H7 (cell line): ENCODE measurements at regions not wholly inside any gene's neighbourhood (a gene's known extent, or its start where the extent isn't known, plus 50 kb on each side); places are given as distances from the start of the nearest gene placed in this dataset.
"Not testable (repeated sequence)": the region's sequence is repeated elsewhere in the genome, so short reads cannot be mapped to it uniquely, and the experiment has no call there.

ENCODE experiments used
- DNase-seq: peaks from one replicate; pipeline ENCODE4 v3.0.0; 2012
- H3K27me3 ChIP-seq: 2 replicates; pipeline ENCODE4 v1.6.0; 2011; ENCODE audit warnings: mild to moderate bottlenecking, low read length; ENCODE audit not compliant: control insufficient read depth, insufficient read depth
- H3K36me3 ChIP-seq: replicated peaks from 2 replicates; pipeline ENCODE4 v1.5.1; 2011; ENCODE audit warnings: low read length; ENCODE audit not compliant: control insufficient read depth, insufficient read depth
- H3K4me3 ChIP-seq: 2 replicates; pipeline ENCODE4 v1.5.1; 2011; ENCODE audit warnings: low read depth, mild to moderate bottlenecking, control low read depth, low read length, moderate library complexity; ENCODE audit not compliant: insufficient read depth

GRCh38 chr6:112903361-112903760 is 556.2 kb downstream of the RFPL4B start:
- no peak overlapping the region for H3K4me3 ChIP-seq
- no peaks in the 10 kb centered on the region for H3K36me3 ChIP-seq
- no peak for DNase-seq
- no peaks in the 10 kb centered on the region for H3K27me3 ChIP-seq

GRCh38 chr6:112906726-112907125 is 559.6 kb downstream of the RFPL4B start:
- DNase-seq, result no peak
- Histone ChIP-seq H3K4me3 (no peak overlapping the region), H3K36me3 (no peaks in the 10 kb centered on the region), H3K27me3 (no peaks in the 10 kb centered on the region)

- DNase-seq, result no peak
- Histone ChIP-seq H3K4me3 (no peak overlapping the region), H3K27me3 (no peaks in the 10 kb centered on the region), H3K36me3 (no peaks in the 10 kb centered on the region)
These were observed 562.7 kb downstream of the RFPL4B start for GRCh38 chr6:112909781-112910180.

DNA sequence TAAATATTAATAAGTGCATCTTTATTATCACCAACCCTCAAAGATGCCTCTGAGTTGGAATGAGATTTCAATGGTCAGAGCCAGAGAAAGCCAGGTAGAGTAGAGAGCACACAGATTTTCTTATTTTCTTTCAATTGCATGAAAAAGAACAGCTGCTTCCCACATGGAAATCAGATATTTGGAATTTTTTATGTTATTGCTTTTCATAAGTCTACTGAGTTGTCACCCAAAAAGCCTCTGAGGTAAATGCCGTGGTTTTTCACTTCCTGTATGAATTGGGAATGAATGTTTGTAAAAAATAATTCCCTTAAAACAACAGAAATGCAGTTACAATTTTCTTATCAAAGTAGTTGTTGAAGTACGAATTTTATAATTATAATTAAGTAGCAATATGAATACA is 563.1 kb downstream of the RFPL4B start:
- Histone ChIP-seq H3K4me3 (no peak overlapping the region), H3K27me3 (no peaks in the 10 kb centered on the region), H3K36me3 (no peaks in the 10 kb centered on the region)
- no peak for DNase-seq

GRCh38 chr6:112911959-112912358 is 564.8 kb downstream of the RFPL4B start:
- Histone ChIP-seq H3K4me3 (no peak overlapping the region), H3K36me3 (no peaks in the 10 kb centered on the region), H3K27me3 (no peaks in the 10 kb centered on the region)
- DNase-seq, result no peak

DNA sequence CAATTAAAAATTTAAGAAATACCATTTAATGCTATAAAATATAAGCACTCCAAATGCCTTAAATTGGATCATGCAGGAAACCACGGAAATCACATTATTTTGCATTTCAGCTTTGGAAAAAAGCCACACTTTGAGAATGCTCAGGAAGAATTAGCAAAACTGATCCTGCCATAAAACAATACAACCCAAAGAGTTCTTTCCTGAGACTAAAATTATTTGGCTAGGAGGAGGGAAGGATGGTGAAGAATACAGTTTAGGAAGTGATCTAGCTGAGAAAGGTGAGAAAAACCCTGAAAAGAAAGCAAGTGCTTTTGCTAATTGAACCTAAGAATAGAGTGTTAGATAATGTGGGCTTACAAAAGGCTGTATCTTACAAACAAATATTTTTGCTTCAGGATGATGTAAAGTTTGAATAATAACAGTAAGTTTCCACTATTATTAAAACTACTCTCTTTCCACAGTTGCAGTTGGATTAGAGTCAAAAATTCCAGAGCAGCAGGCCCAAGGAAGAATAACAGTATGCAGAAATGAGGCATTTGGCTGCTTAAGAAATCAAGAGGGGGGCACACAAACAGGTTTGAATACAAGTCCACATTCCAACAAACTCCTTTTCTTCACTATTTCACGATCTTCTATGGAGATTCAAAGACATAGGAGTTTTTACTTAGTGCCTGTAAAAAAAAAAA is 565.4 kb downstream of the RFPL4B start:
- H3K27me3 ChIP-seq, result no peaks in the 10 kb centered on the region
- H3K36me3 ChIP-seq, result no peaks in the 10 kb centered on the region
- DNase-seq, result peak; percentile 2
- H3K4me3 ChIP-seq, result no peak overlapping the region

GRCh38 chr6:112919744-112920143 is 572.6 kb downstream of the RFPL4B start:
- not testable (repeated sequence) for H3K4me3 ChIP-seq, H3K27me3 ChIP-seq, H3K36me3 ChIP-seq, DNase-seq

GRCh38 chr6:112920994-112921393 is 573.9 kb downstream of the RFPL4B start:
- DNase-seq, result no peak
- no peak overlapping the region for H3K4me3 ChIP-seq
- no peaks in the 10 kb centered on the region for H3K36me3 ChIP-seq
- no peaks in the 10 kb centered on the region for H3K27me3 ChIP-seq

DNA sequence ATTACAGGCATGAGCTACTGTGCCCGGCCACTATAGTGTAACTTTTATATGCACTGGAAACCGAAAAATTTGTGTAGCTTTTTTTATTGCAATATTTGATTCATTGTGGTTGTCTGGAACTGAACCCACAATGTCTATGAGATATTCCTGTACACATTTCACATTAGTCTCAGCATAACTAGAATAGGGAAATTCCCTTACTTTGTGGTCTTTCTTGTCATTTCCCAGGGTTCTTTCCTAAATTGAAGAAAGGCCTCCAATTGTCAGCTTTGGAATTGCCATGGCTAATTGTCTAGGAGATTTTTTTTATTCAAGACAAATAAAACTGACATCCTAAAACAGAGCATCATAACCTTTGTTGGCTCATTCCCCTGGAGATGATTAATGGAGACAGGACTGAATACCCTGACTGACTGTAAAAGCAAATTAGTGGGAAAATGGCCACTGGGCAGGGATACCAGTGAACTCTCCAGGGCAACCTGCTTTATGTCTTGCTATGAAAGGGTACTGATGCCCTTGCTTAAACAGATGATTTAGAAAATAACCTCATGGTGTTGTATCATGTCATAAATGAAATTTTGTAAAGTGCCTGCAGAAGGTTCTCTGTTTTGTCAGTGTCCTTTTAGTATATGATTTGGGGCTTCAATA is 576.9 kb downstream of the RFPL4B start:
- no peak for DNase-seq
- H3K27me3 ChIP-seq, result no peaks in the 10 kb centered on the region
- H3K4me3 ChIP-seq, result no peak overlapping the region
- H3K36me3 ChIP-seq, result no peaks in the 10 kb centered on the region

GRCh38 chr6:112925702-112926101 is 578.6 kb downstream of the RFPL4B start:
- DNase-seq, result no peak
- H3K27me3 ChIP-seq, result no peaks in the 10 kb centered on the region
- no peaks in the 10 kb centered on the region for H3K36me3 ChIP-seq
- H3K4me3 ChIP-seq, result no peak overlapping the region

- H3K27me3 ChIP-seq, result no peaks in the 10 kb centered on the region
- no peaks in the 10 kb centered on the region for H3K36me3 ChIP-seq
- no peak overlapping the region for H3K4me3 ChIP-seq
- no peak for DNase-seq
These were observed 580.7 kb downstream of the RFPL4B start for GRCh38 chr6:112927641-112928320.

DNA sequence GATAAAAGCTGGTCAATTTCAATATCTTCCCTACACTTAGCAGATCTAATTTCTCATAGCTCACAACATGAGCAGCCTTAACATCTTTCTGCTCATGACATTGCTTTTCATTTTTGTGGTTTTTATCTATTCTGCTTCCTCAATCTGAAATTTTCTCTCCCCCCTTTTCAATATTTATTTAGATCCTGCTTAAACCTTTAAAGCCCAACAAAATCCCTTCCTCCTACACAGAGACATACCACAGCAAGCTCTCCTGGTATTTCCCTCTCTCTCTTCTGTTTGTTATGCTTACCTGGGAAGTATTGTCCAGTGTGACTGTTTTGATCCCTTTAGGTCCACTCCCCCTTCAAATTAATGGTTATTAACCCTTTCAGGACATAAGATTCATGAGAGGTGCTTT is 582.5 kb downstream of the RFPL4B start:
- H3K4me3 ChIP-seq, result no peak overlapping the region
- H3K36me3 ChIP-seq, result no peaks in the 10 kb centered on the region
- DNase-seq, result peak; percentile 5
- H3K27me3 ChIP-seq, result no peaks in the 10 kb centered on the region

DNA sequence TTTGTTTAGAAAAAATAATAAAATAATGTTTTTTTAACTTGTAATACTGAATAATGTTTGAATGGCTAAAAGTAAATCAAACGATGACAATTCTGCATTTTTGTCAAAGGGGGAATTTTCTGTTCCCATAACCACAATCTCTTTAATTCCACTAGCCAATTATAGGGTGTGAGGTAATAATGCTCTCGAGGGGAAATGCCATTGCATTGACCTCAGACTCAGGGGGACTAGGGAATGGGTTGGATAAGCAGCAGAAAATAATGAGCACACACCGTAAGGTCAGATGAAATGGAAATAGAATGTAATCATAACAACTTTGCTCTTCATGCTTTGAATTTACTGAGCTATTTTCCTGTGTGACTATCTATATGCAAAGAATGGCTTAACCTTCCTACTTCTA is 584.7 kb downstream of the RFPL4B start:
- no peaks in the 10 kb centered on the region for H3K36me3 ChIP-seq
- DNase-seq, result no peak
- no peak overlapping the region for H3K4me3 ChIP-seq
- no peaks in the 10 kb centered on the region for H3K27me3 ChIP-seq

GRCh38 chr6:112933947-112934346 is 586.8 kb downstream of the RFPL4B start:
- no peaks in the 10 kb centered on the region for H3K36me3 ChIP-seq
- H3K27me3 ChIP-seq, result no peaks in the 10 kb centered on the region
- H3K4me3 ChIP-seq, result no peak overlapping the region
- DNase-seq, result no peak
